Neural cell (in vitro differentiated cells): ENCODE measurements at regions not wholly inside any gene's neighbourhood (a gene's known extent, or its start where the extent isn't known, plus 50 kb on each side); places are given as distances from the start of the nearest gene placed in this dataset.

Experiments
- H2AFZ ChIP-seq: fragments of 200-600, 300-800 bp; sonication (generic), shearing (Covaris generic); 2 replicates; pipeline ENCODE4 v1.6.0; 2014; ENCODE audit warnings: low read depth, mild to moderate bottlenecking, antibody characterized with exemption, low read length, moderate library complexity
- H3F3A ChIP-seq: fragments of 200-600 bp; shearing (Covaris generic); 2 replicates; pipeline ENCODE4 v1.6.1; 2016; ENCODE audit warnings: mild to moderate bottlenecking, moderate library complexity, mixed read lengths, antibody characterized with exemption, low read length; ENCODE audit not compliant: insufficient read depth, poor library complexity, severe bottlenecking
- H3K27ac ChIP-seq: fragments of 200-600, 300-800 bp; sonication (generic), shearing (Covaris generic); 2 replicates; pipeline ENCODE4 v1.5.1; 2014; ENCODE audit warnings: mild to moderate bottlenecking, low read length, moderate library complexity
- H3K27me3 ChIP-seq: fragments of 300-800, 200-600 bp; sonication (generic), shearing (Covaris generic); 2 replicates; pipeline ENCODE4 v1.6.0; 2014; ENCODE audit warnings: mild to moderate bottlenecking, low read depth, low read length, moderate library complexity; ENCODE audit not compliant: insufficient read depth
- H3K36me3 ChIP-seq: fragments of 300-800, 200-600 bp; sonication (generic), shearing (Covaris generic); 2 replicates; pipeline ENCODE4 v1.5.1; 2014; ENCODE audit warnings: mild to moderate bottlenecking, antibody characterized with exemption, low read length, moderate library complexity; ENCODE audit not compliant: insufficient read depth
- H3K4me2 ChIP-seq: fragments of 300-800, 200-600 bp; sonication (generic), shearing (Covaris generic); 2 replicates; pipeline ENCODE4 v1.6.0; 2014; ENCODE audit warnings: mild to moderate bottlenecking, low read length
- H3K4me3 ChIP-seq: fragments of 300-800, 200-600 bp; sonication (generic), shearing (Covaris generic); 2 replicates; pipeline ENCODE4 v1.5.1; 2014; ENCODE audit warnings: mild to moderate bottlenecking, low read length, moderate library complexity
- H3K79me2 ChIP-seq: fragments of 200-600 bp; shearing (Covaris generic); replicated peaks from 2 replicates; pipeline ENCODE4 v1.6.0; 2014; ENCODE audit warnings: mild to moderate bottlenecking, low read length, moderate library complexity; ENCODE audit not compliant: insufficient read depth
- H3K9ac ChIP-seq: fragments of 300-800, 200-600 bp; sonication (generic), shearing (Covaris generic); 2 replicates; pipeline ENCODE4 v1.6.1; 2016; ENCODE audit warnings: mild to moderate bottlenecking, low read length, mixed read lengths
- H3K9me2 ChIP-seq: fragments of 200-600 bp; shearing (Covaris generic); 2 replicates; pipeline ENCODE4 v1.6.1; 2016; ENCODE audit warnings: mild to moderate bottlenecking, low read length, mixed read lengths; ENCODE audit not compliant: insufficient read depth
- H3K9me3 ChIP-seq: fragments of 200-600, 300-800 bp; sonication (generic), shearing (Covaris generic); 2 replicates; pipeline ENCODE4 v1.6.1; 2016; ENCODE audit warnings: mild to moderate bottlenecking, mixed run types, low read length, moderate library complexity, mixed read lengths
- H4K20me1 ChIP-seq: fragments of 200-600 bp; shearing (Covaris generic); 2 replicates; pipeline ENCODE4 v1.6.1; 2016; ENCODE audit warnings: mild to moderate bottlenecking, mixed run types; ENCODE audit not compliant: insufficient read depth
- EP300 ChIP-seq: fragments of 450-650 bp; conservative IDR thresholded peaks from 2 replicates; pipeline ENCODE4 v1.6.1; 2014; ENCODE audit warnings: antibody characterized with exemption, mild to moderate bottlenecking, moderate library complexity; ENCODE audit not compliant: poor library complexity, severe bottlenecking
- EZH2 ChIP-seq: fragments of 200-600, 300-800 bp; shearing (Covaris generic), sonication (generic); IDR thresholded peaks from 2 replicates; pipeline ENCODE4 v1.6.1; 2014; ENCODE audit warnings: antibody characterized with exemption, low read length, borderline replicate concordance, mild to moderate bottlenecking; ENCODE audit not compliant: insufficient read depth, poor library complexity, severe bottlenecking
- MXI1 ChIP-seq: fragments of 450-650 bp; conservative IDR thresholded peaks from 2 replicates; pipeline ENCODE4 v1.6.1; 2014; ENCODE audit warnings: antibody characterized with exemption, mild to moderate bottlenecking; ENCODE audit not compliant: poor library complexity, severe bottlenecking
- POLR2AphosphoS5 ChIP-seq: IDR thresholded peaks from 2 replicates; pipeline ENCODE4 v1.6.1; 2012
- RAD21 ChIP-seq: fragments of 450-650 bp; conservative IDR thresholded peaks from 2 replicates; pipeline ENCODE4 v1.6.1; 2014; ENCODE audit warnings: antibody characterized with exemption, mild to moderate bottlenecking, moderate library complexity
- REST ChIP-seq: IDR thresholded peaks from 2 replicates; pipeline ENCODE4 v1.6.1; 2012; ENCODE audit warnings: borderline replicate concordance
- SMC3 ChIP-seq: fragments of 450-650 bp; conservative IDR thresholded peaks from 2 replicates; pipeline ENCODE4 v1.6.1; 2014; ENCODE audit warnings: antibody characterized with exemption, mild to moderate bottlenecking, moderate library complexity; ENCODE audit not compliant: poor library complexity
- TAF1 ChIP-seq: IDR thresholded peaks from 2 replicates; pipeline ENCODE4 v1.6.1; 2012; ENCODE audit warnings: low read depth
- TF ChIP-seq, protein P1 (sequence below): fragments of 450-650 bp; IDR thresholded peaks from 2 replicates; pipeline ENCODE4 v1.5.1; 2014; ENCODE audit warnings: antibody characterized with exemption, mild to moderate bottlenecking, moderate library complexity; ENCODE audit not compliant: poor library complexity, severe bottlenecking

- no peaks in the 10 kb centered on the region for H4K20me1 ChIP-seq
- H3K36me3 ChIP-seq, result no peaks in the 10 kb centered on the region
- no peaks in the 10 kb centered on the region for H3K27me3 ChIP-seq
- no peak overlapping the region for H3K9ac ChIP-seq
- H2AFZ ChIP-seq, result no peak overlapping the region
- H3K27ac ChIP-seq, result no peak overlapping the region
- H3K4me3 ChIP-seq, result no peak overlapping the region
- H3K9me2 ChIP-seq, result no peaks in the 10 kb centered on the region
- H3K79me2 ChIP-seq, result no peaks in the 10 kb centered on the region
- TF ChIP-seq EP300, result no peak
- TF ChIP-seq RAD21, result no peak
- TF ChIP-seq REST, result no peak
- TF ChIP-seq TAF1, result no peak
- no peak for TF ChIP-seq EZH2
- TF ChIP-seq SMC3, result no peak
- no peak for TF ChIP-seq MXI1
- no peak for TF ChIP-seq POLR2AphosphoS5
- TF ChIP-seq, protein P1, sequence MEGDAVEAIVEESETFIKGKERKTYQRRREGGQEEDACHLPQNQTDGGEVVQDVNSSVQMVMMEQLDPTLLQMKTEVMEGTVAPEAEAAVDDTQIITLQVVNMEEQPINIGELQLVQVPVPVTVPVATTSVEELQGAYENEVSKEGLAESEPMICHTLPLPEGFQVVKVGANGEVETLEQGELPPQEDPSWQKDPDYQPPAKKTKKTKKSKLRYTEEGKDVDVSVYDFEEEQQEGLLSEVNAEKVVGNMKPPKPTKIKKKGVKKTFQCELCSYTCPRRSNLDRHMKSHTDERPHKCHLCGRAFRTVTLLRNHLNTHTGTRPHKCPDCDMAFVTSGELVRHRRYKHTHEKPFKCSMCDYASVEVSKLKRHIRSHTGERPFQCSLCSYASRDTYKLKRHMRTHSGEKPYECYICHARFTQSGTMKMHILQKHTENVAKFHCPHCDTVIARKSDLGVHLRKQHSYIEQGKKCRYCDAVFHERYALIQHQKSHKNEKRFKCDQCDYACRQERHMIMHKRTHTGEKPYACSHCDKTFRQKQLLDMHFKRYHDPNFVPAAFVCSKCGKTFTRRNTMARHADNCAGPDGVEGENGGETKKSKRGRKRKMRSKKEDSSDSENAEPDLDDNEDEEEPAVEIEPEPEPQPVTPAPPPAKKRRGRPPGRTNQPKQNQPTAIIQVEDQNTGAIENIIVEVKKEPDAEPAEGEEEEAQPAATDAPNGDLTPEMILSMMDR, result no peak
- H3K4me2 ChIP-seq, result no peak overlapping the region
- H3F3A ChIP-seq, result no peaks in the 10 kb centered on the region
- H3K9me3 ChIP-seq, result no peaks in the 10 kb centered on the region
These were observed 304.8 kb downstream of the GLRX3 start for GRCh38 chr10:130440971-130441370.

DNA sequence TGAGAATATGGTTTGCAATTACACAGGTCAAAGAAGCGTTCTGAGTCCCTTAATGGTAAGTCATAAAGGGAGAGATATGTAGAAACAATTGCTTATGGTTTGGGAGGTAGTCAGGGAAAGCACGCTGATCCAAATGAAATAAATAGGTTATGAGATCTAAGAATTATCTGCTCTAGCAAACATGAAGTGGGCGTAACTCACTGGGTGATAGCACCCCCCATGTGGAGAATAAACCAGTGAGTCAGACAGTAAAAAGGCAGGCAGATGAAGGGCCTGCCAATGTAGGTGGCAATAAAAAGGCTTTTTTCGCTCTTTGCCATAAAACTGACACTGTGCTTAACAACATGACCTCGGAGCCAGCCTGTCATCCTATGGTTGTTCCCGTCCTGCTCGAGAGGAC, 306.9 kb downstream of the GLRX3 start:
- no peaks in the 10 kb centered on the region for H3K9me3 ChIP-seq
- TF ChIP-seq, protein P1, result no peak
- TF ChIP-seq EP300 (no peak), REST (no peak), MXI1 (no peak), EZH2 (no peak), SMC3 (no peak), RAD21 (no peak), TAF1 (no peak), POLR2AphosphoS5 (no peak)
- H3K4me3 ChIP-seq, result no peak overlapping the region
- H3F3A ChIP-seq, result no peaks in the 10 kb centered on the region
- no peak overlapping the region for H3K9ac ChIP-seq
- H3K36me3 ChIP-seq, result no peaks in the 10 kb centered on the region
- no peak overlapping the region for H3K4me2 ChIP-seq
- no peak overlapping the region for H3K27ac ChIP-seq
- no peaks in the 10 kb centered on the region for H4K20me1 ChIP-seq
- no peaks in the 10 kb centered on the region for H3K9me2 ChIP-seq
- H3K27me3 ChIP-seq, result no peaks in the 10 kb centered on the region
- no peak overlapping the region for H2AFZ ChIP-seq
- no peaks in the 10 kb centered on the region for H3K79me2 ChIP-seq
